Forelimb muscle (tissue), 1 donor: ENCODE measurements at regions not wholly inside any gene's neighbourhood (a gene's known extent, or its start where the extent isn't known, plus 50 kb on each side); places are given as distances from the start of the nearest gene placed in this dataset.

ENCODE experiments used
- DNase-seq: peaks from one replicate; pipeline ENCODE4 v3.0.0-alpha.2; 2013; ENCODE audit warnings: low read depth

GRCh38 chr2:147366279-147366678 lies 478.6 kb upstream of the ACVR2A start:
- no peak for DNase-seq

GRCh38 chr2:147365622-147366021 lies 479.2 kb upstream of the ACVR2A start:
- DNase-seq, result no peak

GRCh38 chr2:147364597-147364996 lies 480.2 kb upstream of the ACVR2A start:
- DNase-seq, result no peak

- DNase-seq, result no peak
These were observed 481.6 kb upstream of the ACVR2A start for GRCh38 chr2:147363181-147363580.

- DNase-seq, result no peak
These were observed 486.5 kb upstream of the ACVR2A start for GRCh38 chr2:147358375-147358774.

GRCh38 chr2:147356157-147356556 lies 488.7 kb upstream of the ACVR2A start:
- DNase-seq, result no peak

GRCh38 chr2:147355706-147356105 lies 489.1 kb upstream of the ACVR2A start:
- no peak for DNase-seq

- no peak for DNase-seq
These were observed 491.8 kb upstream of the ACVR2A start for GRCh38 chr2:147353072-147353381.

- no peak for DNase-seq
These were observed 492.4 kb upstream of the ACVR2A start for GRCh38 chr2:147352264-147353071.

- DNase-seq, result no peak
These were observed 493.0 kb upstream of the ACVR2A start for GRCh38 chr2:147351784-147352183.

- no peak for DNase-seq
These were observed 495.8 kb upstream of the ACVR2A start for GRCh38 chr2:147348931-147349555.

- DNase-seq, result no peak
These were observed 498.7 kb upstream of the ACVR2A start for GRCh38 chr2:147346142-147346541.

- no peak for DNase-seq
These were observed 499.6 kb upstream of the ACVR2A start for GRCh38 chr2:147345246-147345645.

GRCh38 chr2:147342329-147342728 lies 502.5 kb upstream of the ACVR2A start:
- no peak for DNase-seq

GRCh38 chr2:147331790-147332419 lies 512.9 kb upstream of the ACVR2A start:
- DNase-seq, result no peak

GRCh38 chr2:147330925-147331324 lies 513.9 kb upstream of the ACVR2A start:
- no peak for DNase-seq

- no peak for DNase-seq
These were observed 517.2 kb upstream of the ACVR2A start for GRCh38 chr2:147327613-147328012.

- DNase-seq, result no peak
These were observed 518.8 kb upstream of the ACVR2A start for GRCh38 chr2:147325990-147326389.

GRCh38 chr2:147320146-147320545 lies 524.7 kb upstream of the ACVR2A start:
- no peak for DNase-seq

- DNase-seq, result no peak
These were observed 533.8 kb upstream of the ACVR2A start for GRCh38 chr2:147311058-147311430.

GRCh38 chr2:147310335-147311057 lies 534.3 kb upstream of the ACVR2A start:
- no peak for DNase-seq

- no peak for DNase-seq
These were observed 547.0 kb upstream of the ACVR2A start for GRCh38 chr2:147297820-147298219.
